Thoracic aorta (tissue), 2 donors: ENCODE measurements at regions not wholly inside any gene's neighbourhood (a gene's known extent, or its start where the extent isn't known, plus 50 kb on each side); places are given as distances from the start of the nearest gene placed in this dataset.

Experiments used
- ATAC-seq: fragments of 150-250 bp; one replicate; pipeline ENCODE4 v1.8.0; 2017; ENCODE audit warnings: low read depth; ENCODE audit not compliant: insufficient number of reproducible peaks, low FRiP score
- DNase-seq: peaks from one replicate; pipeline ENCODE4 v3.0.0-alpha.2; 2020; ENCODE audit warnings: low spot score
- H3K27ac ChIP-seq, 2 donors: fragments of 200-600 bp; sonication (generic); 1 replicate in 1 of 2; 2 replicates in 1 of 2; pipeline ENCODE4 v1.5.1; 2016; ENCODE audit warnings: mild to moderate bottlenecking in 2 of 2, moderate library complexity in 2 of 2
- H3K27me3 ChIP-seq: fragments of 200-600 bp; sonication (generic); replicated peaks from 2 replicates; pipeline ENCODE4 v1.6.0; 2016; ENCODE audit warnings: mild to moderate bottlenecking; ENCODE audit not compliant: insufficient read depth
- H3K36me3 ChIP-seq: fragments of 200-600 bp; sonication (generic); one replicate; pipeline ENCODE4 v1.5.1; 2016
- H3K4me1 ChIP-seq, 2 donors: fragments of 200-600 bp; sonication (generic); 1 replicate in 1 of 2; 2 replicates in 1 of 2; pipeline versions ENCODE4 v1.5.1 to v1.6.0; 2016; ENCODE audit warnings: low read depth in 2 of 2, mild to moderate bottlenecking in 1 of 2; ENCODE audit not compliant: control insufficient read depth in 1 of 2
- H3K4me3 ChIP-seq: fragments of 200-600 bp; sonication (generic); 2 replicates; pipeline ENCODE4 v1.5.1; 2016; ENCODE audit warnings: mild to moderate bottlenecking
- H3K9me3 ChIP-seq: fragments of 200-600 bp; sonication (generic); 2 replicates; pipeline ENCODE4 v1.5.1; 2016
- CTCF ChIP-seq: fragments of 200-600 bp; sonication (generic); IDR thresholded peaks from one replicate; pipeline ENCODE4 v1.5.1; 2019; ENCODE audit warnings: antibody characterized with exemption

GRCh38 chr4:34261799-34262314 lies 1982.5 kb downstream of the ARAP2 start:
- H3K27ac ChIP-seq, result no peak overlapping the region
- no peak for TF ChIP-seq CTCF
- ATAC-seq, result no peak

GRCh38 chr4:34269613-34270012 lies 1974.7 kb downstream of the ARAP2 start:
- DNase-seq (no peak), ATAC-seq (no peak)
- no peaks in the 10 kb centered on the region for H3K9me3 ChIP-seq
- no peak overlapping the region for H3K27ac ChIP-seq
- no peak overlapping the region for H3K4me3 ChIP-seq
- no peaks in the 10 kb centered on the region for H3K4me1 ChIP-seq
- no peak for TF ChIP-seq CTCF
- no peaks in the 10 kb centered on the region for H3K27me3 ChIP-seq
- H3K36me3 ChIP-seq, result no peaks in the 10 kb centered on the region

More at GRCh38 chr4:34261799-34262314, 1982.5 kb downstream of the ARAP2 start:
- Histone ChIP-seq H3K4me3 (no peak overlapping the region), H3K36me3 (no peaks in the 10 kb centered on the region), H3K9me3 (no peaks in the 10 kb centered on the region), H3K27me3 (no peaks in the 10 kb centered on the region), H3K4me1 (no peaks in the 10 kb centered on the region)
- no peak for DNase-seq

- H3K4me3 ChIP-seq, result no peak overlapping the region
- no peak overlapping the region for H3K27ac ChIP-seq
- DNase-seq, result no peak
- no peak for TF ChIP-seq CTCF
- no peaks in the 10 kb centered on the region for H3K36me3 ChIP-seq
- H3K27me3 ChIP-seq, result no peaks in the 10 kb centered on the region
- no peak for ATAC-seq
- H3K9me3 ChIP-seq, result no peaks in the 10 kb centered on the region
- H3K4me1 ChIP-seq, result no peaks in the 10 kb centered on the region
Observed at GRCh38 chr4:34271479-34272355, 1972.6 kb downstream of the ARAP2 start.

GRCh38 chr4:34279011-34279410 lies 1965.3 kb downstream of the ARAP2 start:
- Histone ChIP-seq H3K27me3 (no peaks in the 10 kb centered on the region), H3K27ac (no peak overlapping the region), H3K36me3 (no peaks in the 10 kb centered on the region), H3K4me1 (no peaks in the 10 kb centered on the region), H3K4me3 (no peak overlapping the region), H3K9me3 (no peaks in the 10 kb centered on the region)
- TF ChIP-seq CTCF, result no peak
- DNase-seq (no peak), ATAC-seq (no peak)

GRCh38 chr4:34280131-34280530 lies 1964.2 kb downstream of the ARAP2 start:
- no peak for DNase-seq
- no peak overlapping the region for H3K4me3 ChIP-seq
- no peaks in the 10 kb centered on the region for H3K4me1 ChIP-seq
- H3K36me3 ChIP-seq, result no peaks in the 10 kb centered on the region
- no peak for ATAC-seq
- H3K27ac ChIP-seq, result no peak overlapping the region
- TF ChIP-seq CTCF, result no peak
- H3K9me3 ChIP-seq, result no peaks in the 10 kb centered on the region
- no peaks in the 10 kb centered on the region for H3K27me3 ChIP-seq
